GM21381 (cell line): ENCODE measurements at regions not wholly inside any gene's neighbourhood (a gene's known extent, or its start where the extent isn't known, plus 50 kb on each side); places are given as distances from the start of the nearest gene placed in this dataset.
"Not testable (repeated sequence)": the region's sequence is repeated elsewhere in the genome, so short reads cannot be mapped to it uniquely, and the experiment has no call there.

ENCODE experiments used
- ATAC-seq: cut with Tn5 transposase; IDR thresholded peaks from one replicate; pipeline ENCODE4 v1.9.1; 2021; ENCODE audit warnings: mild to moderate bottlenecking, moderate library complexity; ENCODE audit not compliant: unreplicated experiment

- peak; percentile 63 for ATAC-seq
These were observed 53.3 kb downstream of the FOXD4L1 start for GRCh38 chr2:113551637-113552318.

DNA sequence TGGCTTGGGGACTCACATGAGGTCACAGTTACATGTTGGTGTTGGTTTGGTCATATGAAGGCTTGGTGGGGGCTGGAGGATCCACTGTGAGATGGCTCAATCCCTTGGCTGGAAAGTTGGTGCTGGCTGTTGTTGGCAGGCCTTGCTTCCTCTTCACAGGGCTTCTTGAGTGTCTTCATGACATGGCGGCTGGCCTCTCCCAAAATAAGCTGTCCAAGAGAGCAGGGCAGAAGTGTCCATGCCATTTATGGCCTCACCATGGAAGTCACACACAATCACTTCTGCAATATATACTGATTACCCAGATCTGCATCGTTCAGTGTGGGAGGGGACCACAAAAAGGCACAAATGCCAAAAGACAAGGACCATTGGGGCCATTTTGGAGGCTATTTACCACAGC lies 61.4 kb downstream of the FOXD4L1 start:
- not testable (repeated sequence) for ATAC-seq

GRCh38 chr2:113562662-113563061 lies 64.2 kb downstream of the FOXD4L1 start:
- peak; percentile 77 for ATAC-seq

- not testable (repeated sequence) for ATAC-seq
These were observed 60.2 kb upstream of the RABL2A start for GRCh38 chr2:113566674-113567480.

GRCh38 chr2:113567481-113567849 lies 59.6 kb upstream of the RABL2A start:
- not testable (repeated sequence) for ATAC-seq

- ATAC-seq: not testable (repeated sequence)
These were observed 58.8 kb upstream of the RABL2A start for GRCh38 chr2:113568231-113568630.

DNA sequence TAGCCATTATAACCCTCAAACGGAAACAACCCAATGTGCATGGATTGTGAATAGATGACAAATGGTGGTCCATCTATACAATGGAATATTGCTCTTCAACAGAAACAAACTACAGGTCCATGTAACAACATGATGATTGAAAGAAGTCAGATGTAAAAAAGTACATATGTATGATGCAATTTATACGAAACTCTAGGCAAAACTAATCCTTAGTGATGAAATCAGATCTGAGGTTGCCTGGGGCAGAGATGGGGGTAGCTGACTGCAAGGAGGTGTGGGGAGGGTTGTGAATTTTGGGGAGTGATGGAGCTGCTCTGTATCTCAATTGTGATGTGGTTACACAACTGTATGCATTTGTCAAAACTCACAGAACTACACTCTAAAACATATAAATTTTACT lies 57.0 kb upstream of the RABL2A start:
- not testable (repeated sequence) for ATAC-seq

DNA sequence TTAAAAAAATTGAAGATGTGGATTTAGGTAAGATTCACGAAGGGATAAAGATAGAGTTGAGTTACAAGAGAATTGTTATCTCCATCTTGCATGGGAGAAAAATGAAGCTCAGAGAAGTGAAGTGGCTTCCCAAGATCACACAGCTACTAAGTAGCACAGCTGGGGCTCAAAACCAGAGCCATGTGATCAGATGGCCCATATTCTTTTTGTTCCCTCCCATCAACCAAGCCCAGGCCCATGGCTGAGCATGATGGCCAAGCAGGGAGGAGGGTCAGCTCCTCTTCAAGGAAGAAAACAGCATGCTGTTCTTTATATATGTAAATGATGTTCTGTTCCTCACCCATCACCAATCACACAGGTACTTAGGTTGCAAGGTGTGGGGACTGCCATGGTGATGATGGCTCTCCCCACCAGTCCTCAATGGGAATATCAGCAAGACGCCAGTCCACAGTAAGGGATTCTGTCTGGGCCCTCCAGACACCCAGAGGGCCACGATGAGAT lies 56.5 kb upstream of the RABL2A start:
- ATAC-seq: not testable (repeated sequence)

- not testable (repeated sequence) for ATAC-seq
These were observed 55.5 kb upstream of the RABL2A start for GRCh38 chr2:113571482-113572068.

DNA sequence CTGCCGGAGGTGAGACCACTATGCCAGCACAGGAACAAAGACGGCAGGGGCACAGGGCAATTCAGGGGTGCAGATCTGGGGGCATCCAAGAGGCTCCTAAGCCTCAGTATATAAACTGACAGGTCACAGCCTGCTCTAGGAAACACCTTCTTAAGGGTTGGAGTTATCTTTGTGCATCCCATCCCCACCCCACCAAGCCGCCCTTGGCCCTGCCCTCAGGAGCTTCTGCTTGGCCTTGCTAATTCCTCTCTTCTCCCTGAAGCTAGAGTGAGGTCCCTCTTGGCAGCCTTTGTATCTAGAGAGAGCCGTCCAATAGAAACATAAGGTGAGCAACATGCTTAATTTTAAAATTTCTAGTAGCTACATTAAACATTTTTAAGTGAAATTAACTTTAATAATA lies 51.3 kb upstream of the RABL2A start:
- not testable (repeated sequence) for ATAC-seq

DNA sequence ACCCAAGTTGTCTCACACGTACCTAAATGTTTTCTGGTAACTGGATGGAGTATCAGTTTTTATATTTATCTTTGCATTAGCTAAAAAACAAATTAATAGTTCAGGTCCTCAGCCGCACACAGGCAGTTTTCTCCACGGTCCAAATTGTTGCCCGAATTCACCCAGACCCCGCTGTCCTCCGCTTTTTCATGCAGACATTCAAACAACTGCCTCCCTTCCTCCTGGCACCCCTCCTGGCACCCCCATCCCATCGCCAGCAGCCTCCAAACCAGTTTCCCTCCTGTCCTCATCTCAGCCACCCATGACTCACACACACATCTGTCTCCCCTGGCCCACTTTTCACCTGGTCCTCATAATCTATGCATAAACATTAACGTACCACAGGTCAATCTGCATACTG lies 50.7 kb upstream of the RABL2A start:
- ATAC-seq: not testable (repeated sequence)
